GM12801 (cell line): ENCODE measurements at regions not wholly inside any gene's neighbourhood (a gene's known extent, or its start where the extent isn't known, plus 50 kb on each side); places are given as distances from the start of the nearest gene placed in this dataset.

ENCODE experiments used
- CTCF ChIP-seq: IDR thresholded peaks from one replicate; pipeline ENCODE4 v1.5.1; 2011; ENCODE audit warnings: control low read depth; ENCODE audit not compliant: insufficient read length; ENCODE audit errors: extremely low read depth

- TF ChIP-seq CTCF = no peak
These were observed 546.2 kb upstream of the ADGRL2 start for GRCh38 chr1:81254560-81254959.

GRCh38 chr1:81254068-81254467, 546.7 kb upstream of the ADGRL2 start:
- TF ChIP-seq CTCF = no peak

- no peak for TF ChIP-seq CTCF
These were observed 548.1 kb upstream of the ADGRL2 start for GRCh38 chr1:81252471-81253151.

- no peak for TF ChIP-seq CTCF
These were observed 558.6 kb upstream of the ADGRL2 start for GRCh38 chr1:81242103-81242502.

- TF ChIP-seq CTCF = no peak
These were observed 562.6 kb upstream of the ADGRL2 start for GRCh38 chr1:81238129-81238528.

GRCh38 chr1:81237473-81238089, 563.2 kb upstream of the ADGRL2 start:
- no peak for TF ChIP-seq CTCF

- TF ChIP-seq CTCF = no peak
These were observed 566.5 kb upstream of the ADGRL2 start for GRCh38 chr1:81234237-81234636.

GRCh38 chr1:81233591-81233990, 567.1 kb upstream of the ADGRL2 start:
- no peak for TF ChIP-seq CTCF
